Endothelial cell of umbilical vein (primary cell): ENCODE measurements at regions not wholly inside any gene's neighbourhood (a gene's known extent, or its start where the extent isn't known, plus 50 kb on each side); places are given as distances from the start of the nearest gene placed in this dataset.

ENCODE experiments used
- BruUV-seq: library from RNA; stranded (reverse); fragments of 400-500 nt; replicated peaks from 2 replicates; lab custom pipeline; 2021; lab: Mats Ljungman, UMichigan
- CTCF ChIA-PET: fragments of 300-600, 350-600 bp; sonication (Branson Sonifier 250); formaldehyde crosslinking; loops from one replicate; lab custom pipeline; 2021; ENCODE audit warnings: antibody characterized with exemption, inconsistent platforms; lab: Charles Lee
- POLR2A ChIA-PET: fragments of 300-600, 350-600 bp; sonication (Branson Sonifier 250); formaldehyde crosslinking; loops from one replicate; lab custom pipeline; 2021; ENCODE audit warnings: antibody characterized with exemption, inconsistent platforms; lab: Charles Lee
- DNase-seq: peaks from one replicate; pipeline ENCODE4 v3.0.0-alpha.2; 2011; ENCODE audit warnings: low read depth, low spot score
- FAIRE-seq: peaks from 2 replicates; lab custom pipeline; 2011; peaks lifted over from hg19 to GRCh38; lab: Jason Lieb, UNC
- H2AFZ ChIP-seq: 2 replicates; pipeline ENCODE4 v1.6.0; 2012; ENCODE audit warnings: low read depth, low read length, control low read depth, inconsistent platforms
- H3K27ac ChIP-seq: 2 replicates; pipeline ENCODE4 v1.5.1; 2011; ENCODE audit warnings: low read depth, mild to moderate bottlenecking, control low read depth, low read length, moderate library complexity; ENCODE audit not compliant: insufficient read depth
- H3K27me3 ChIP-seq, 2 experiments: 2 replicates each; pipeline versions ENCODE4 v1.6.0 to v1.6.1; 2011; ENCODE audit warnings: low read length in 2 of 2, mixed read lengths in 1 of 2; ENCODE audit not compliant: control insufficient read depth in 2 of 2, insufficient read depth in 2 of 2
- H3K36me3 ChIP-seq, 2 experiments: 2 replicates in 1 of 2; 3 replicates in 1 of 2; pipeline ENCODE4 v1.5.1; 2011; ENCODE audit warnings: low read length in 2 of 2, mild to moderate bottlenecking in 1 of 2, moderate library complexity in 1 of 2; ENCODE audit not compliant: control insufficient read depth in 2 of 2, insufficient read depth in 2 of 2; ENCODE audit errors: extremely low read depth in 1 of 2
- H3K4me1 ChIP-seq: 3 replicates; pipeline ENCODE4 v1.5.1; 2011; ENCODE audit warnings: mild to moderate bottlenecking, low read length; ENCODE audit not compliant: control insufficient read depth, insufficient read depth; ENCODE audit errors: extremely low read depth
- H3K4me2 ChIP-seq: 2 replicates; pipeline ENCODE4 v1.6.1; 2011; ENCODE audit warnings: low read length, control low read depth, mixed read lengths; ENCODE audit not compliant: insufficient read depth
- H3K4me3 ChIP-seq, 3 experiments: fragments of 200-600 bp in 1 of 3; sonication (generic), shearing (Covaris generic) in 1 of 3; replicated peaks in 1 of 3; 2 replicates each; pipeline ENCODE4 v1.5.1; 2011 to 2016; ENCODE audit warnings: control low read depth in 3 of 3, low read length in 3 of 3, mild to moderate bottlenecking in 2 of 3, inconsistent platforms in 1 of 3, low read depth in 1 of 3, moderate library complexity in 1 of 3; ENCODE audit not compliant: insufficient read depth in 1 of 3
- H3K79me2 ChIP-seq: 2 replicates; pipeline ENCODE4 v1.6.0; 2012; ENCODE audit warnings: low read length, inconsistent platforms; ENCODE audit not compliant: control insufficient read depth, insufficient read depth
- H3K9ac ChIP-seq: replicated peaks from 2 replicates; pipeline ENCODE3; 2011; ENCODE audit warnings: low read length, control low read depth; ENCODE audit not compliant: insufficient read depth; ENCODE audit errors: extremely low read depth
- H3K9me1 ChIP-seq: replicated peaks from 3 replicates; pipeline ENCODE4 v1.6.0; 2011; ENCODE audit warnings: mild to moderate bottlenecking, low read length; ENCODE audit not compliant: control insufficient read depth, insufficient read depth; ENCODE audit errors: extremely low read depth
- H3K9me3 ChIP-seq: replicated peaks from 2 replicates; pipeline ENCODE4 v1.5.1; 2012; ENCODE audit warnings: low read length, inconsistent platforms; ENCODE audit not compliant: control insufficient read depth, insufficient read depth
- H4K20me1 ChIP-seq: replicated peaks from 2 replicates; pipeline ENCODE3; 2011; ENCODE audit warnings: mild to moderate bottlenecking, low read length; ENCODE audit not compliant: control insufficient read depth, insufficient read depth; ENCODE audit errors: extremely low read depth
- EZH2 ChIP-seq: IDR thresholded peaks from 2 replicates; pipeline ENCODE4 v1.6.1; 2012; ENCODE audit warnings: borderline replicate concordance, low read depth, mild to moderate bottlenecking, moderate library complexity, low read length, inconsistent platforms; ENCODE audit not compliant: severe bottlenecking
- FOS ChIP-seq: IDR thresholded peaks from 2 replicates; pipeline ENCODE4 v1.6.1; 2011; ENCODE audit warnings: mild to moderate bottlenecking, low read length, moderate library complexity, borderline replicate concordance; ENCODE audit not compliant: insufficient read depth
- GATA2 ChIP-seq: IDR thresholded peaks from 2 replicates; pipeline ENCODE4 v1.7.0; 2011; ENCODE audit warnings: low read depth, mild to moderate bottlenecking, moderate library complexity, mixed read lengths, low read length; ENCODE audit not compliant: insufficient read length, insufficient read depth
- JUN ChIP-seq: IDR thresholded peaks from 2 replicates; pipeline ENCODE4 v1.6.1; 2011; ENCODE audit warnings: borderline replicate concordance, low read depth; ENCODE audit not compliant: insufficient read length, insufficient read depth
- MAX ChIP-seq: IDR thresholded peaks from 2 replicates; pipeline ENCODE4 v1.6.1; 2011; ENCODE audit not compliant: insufficient read depth, insufficient read length
- POLR2A ChIP-seq: IDR thresholded peaks from 2 replicates; pipeline ENCODE4 v1.6.1; 2012; ENCODE audit warnings: low read depth, mild to moderate bottlenecking, control low read depth, low read length
- POLR2AphosphoS5 ChIP-seq: IDR thresholded peaks from 2 replicates; pipeline ENCODE4 v1.6.1; 2012; ENCODE audit warnings: low read depth, mild to moderate bottlenecking, control low read depth, low read length, moderate library complexity; ENCODE audit not compliant: insufficient read depth
- dilution Hi-C: fragments of 300-500 bp; cut with MboI; formaldehyde crosslinking; loops from one replicate; pipeline ENCODE4 v1.15.0; 2019; ENCODE audit warnings: low sequenced_read_pairs; ENCODE audit not compliant: extremely low pct_ligation_motif_present
- intact Hi-C: fragments of 100-400 bp; cut with micrococcal nuclease; formaldehyde crosslinking; loops from one replicate; pipeline ENCODE4 v1.10.0; 2022
- TF ChIP-seq, protein P1 (sequence below), 2 donors: IDR thresholded peaks; 1 replicate in 1 of 2; 2 replicates in 1 of 2; pipeline ENCODE4 v1.5.1; 2011; ENCODE audit warnings: low read length in 2 of 2, mild to moderate bottlenecking in 2 of 2, moderate library complexity in 2 of 2, control low read depth in 1 of 2, inconsistent platforms in 1 of 2, low read depth in 1 of 2; ENCODE audit not compliant: insufficient read depth in 1 of 2; ENCODE audit errors: extremely low read depth in 1 of 2

DNA sequence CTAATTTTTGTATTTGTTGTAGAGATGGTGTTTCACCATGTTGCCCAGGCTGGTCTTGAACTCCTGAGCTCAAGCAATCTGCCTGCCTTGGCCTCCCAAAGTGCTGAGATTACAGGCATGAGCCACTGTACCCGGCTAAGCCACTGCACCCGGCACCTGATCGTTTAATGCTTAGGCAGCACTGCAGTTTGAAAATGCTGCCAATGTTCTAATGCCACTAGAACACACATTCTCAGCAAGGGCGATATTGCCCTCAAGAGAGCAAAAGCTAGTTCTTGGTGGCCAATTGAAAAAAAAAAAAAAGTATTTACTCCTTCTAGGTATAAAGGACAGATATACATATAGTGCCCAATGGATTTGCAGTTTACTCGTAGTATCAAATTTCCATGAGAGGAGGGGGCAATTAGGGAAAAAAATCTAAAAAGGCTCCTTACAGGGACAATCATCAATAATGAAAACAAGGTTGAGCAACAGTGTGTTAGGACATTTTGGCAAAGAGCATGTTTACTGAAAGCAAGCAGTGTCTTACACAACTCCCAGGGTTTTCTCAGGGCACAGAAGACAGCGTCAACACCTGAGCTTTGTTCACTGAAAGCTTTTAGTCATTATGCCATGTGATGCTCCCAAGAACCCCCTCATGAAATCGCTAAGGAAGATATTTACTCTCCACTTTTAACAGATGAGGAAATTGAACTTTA lies 199.9 kb upstream of the PKDCC start:
- CTCF ChIA-PET, result interaction anchor here (0.6 to 10.0 kb wide), 4 partner anchors 12 to 238 kb away, joined by 3 to 372 read pairs (median 100); no protein-coding TSS in a partner anchor
- intact Hi-C loops, result no loop called here

More for the DNA sequence above, 199.9 kb upstream of the PKDCC start:
- Histone ChIP-seq H3K79me2 (no peaks in the 10 kb centered on the region), H3K9me3 (no peaks in the 10 kb centered on the region), H4K20me1 (no peaks in the 10 kb centered on the region), H3K4me1 (no peaks in the 10 kb centered on the region), H3K9me1 (no peaks in the 10 kb centered on the region), H3K4me3 (no peak overlapping the region), H3K9ac (no peak overlapping the region), H2AFZ (no peak overlapping the region), H3K4me2 (no peak overlapping the region), H3K36me3 (no peaks in the 10 kb centered on the region), H3K27ac (no peak overlapping the region), H3K27me3 (peaks cover 14 to 18% of the 10 kb centered on the region in 2 experiments)
- POLR2A ChIA-PET, result no interaction called here
- BruUV-seq, result no TSS peak
- FAIRE-seq, result no peak
- no peak for DNase-seq
- TF ChIP-seq POLR2AphosphoS5, result no peak
- TF ChIP-seq MAX, result no peak
- TF ChIP-seq EZH2, result no peak
- no peak for TF ChIP-seq JUN
- TF ChIP-seq, protein P1, sequence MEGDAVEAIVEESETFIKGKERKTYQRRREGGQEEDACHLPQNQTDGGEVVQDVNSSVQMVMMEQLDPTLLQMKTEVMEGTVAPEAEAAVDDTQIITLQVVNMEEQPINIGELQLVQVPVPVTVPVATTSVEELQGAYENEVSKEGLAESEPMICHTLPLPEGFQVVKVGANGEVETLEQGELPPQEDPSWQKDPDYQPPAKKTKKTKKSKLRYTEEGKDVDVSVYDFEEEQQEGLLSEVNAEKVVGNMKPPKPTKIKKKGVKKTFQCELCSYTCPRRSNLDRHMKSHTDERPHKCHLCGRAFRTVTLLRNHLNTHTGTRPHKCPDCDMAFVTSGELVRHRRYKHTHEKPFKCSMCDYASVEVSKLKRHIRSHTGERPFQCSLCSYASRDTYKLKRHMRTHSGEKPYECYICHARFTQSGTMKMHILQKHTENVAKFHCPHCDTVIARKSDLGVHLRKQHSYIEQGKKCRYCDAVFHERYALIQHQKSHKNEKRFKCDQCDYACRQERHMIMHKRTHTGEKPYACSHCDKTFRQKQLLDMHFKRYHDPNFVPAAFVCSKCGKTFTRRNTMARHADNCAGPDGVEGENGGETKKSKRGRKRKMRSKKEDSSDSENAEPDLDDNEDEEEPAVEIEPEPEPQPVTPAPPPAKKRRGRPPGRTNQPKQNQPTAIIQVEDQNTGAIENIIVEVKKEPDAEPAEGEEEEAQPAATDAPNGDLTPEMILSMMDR (IDR thresholded peaks at IDR 0.05; ENCODE audit: extremely low read depth in 1 of 2, insufficient read depth in 1 of 2, low read depth in 1 of 2, low read length in 2 of 2), result no peak
- TF ChIP-seq GATA2, result no peak
- no peak for TF ChIP-seq FOS
- TF ChIP-seq POLR2A, result no peak
- dilution Hi-C loops, result no loop called here
